ENCODE measurements at regions not wholly inside any gene's neighbourhood (a gene's known extent, or its start where the extent isn't known, plus 50 kb on each side); places are given as distances from the start of the nearest gene placed in this dataset.
A peak's percentile ranks its signal among the peaks of the same experiment; 100 is the strongest.

DNA sequence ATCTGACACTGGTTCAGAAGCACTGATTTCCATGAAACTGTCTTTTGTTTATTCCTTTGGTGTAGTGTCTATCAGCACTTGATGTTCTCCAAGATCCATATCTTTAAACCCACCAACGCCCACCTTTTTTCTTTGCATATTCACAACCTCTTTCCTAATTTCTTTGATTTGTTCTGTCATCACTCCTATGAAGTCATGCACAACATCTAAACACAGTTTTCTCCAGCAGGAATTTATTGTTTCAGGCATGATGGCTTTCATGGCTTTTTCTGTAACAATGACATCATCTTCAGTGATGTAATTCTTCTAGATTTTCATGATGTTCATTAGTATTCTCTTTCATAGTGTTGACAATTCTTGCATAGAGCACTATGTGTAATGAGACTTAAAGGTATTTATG, 219.6 kb upstream of the POU1F1 start:
- Histone ChIP-seq H3K79me2 (ENCODE audit: control insufficient read depth, insufficient read depth, low read length) (no peaks in the 10 kb centered on the region), H3K4me3 (replicated peaks in 1 of 4; ENCODE audit: control extremely low read depth in 1 of 4, insufficient read depth in 1 of 4, low read depth in 3 of 4, low read length in 4 of 4) (no peak overlapping the region), H3K27ac (ENCODE audit: insufficient read depth, low read length) (no peak overlapping the region), H3K9ac (ENCODE audit: insufficient read depth, low read length) (no peak overlapping the region), H2AFZ (ENCODE audit: low read length) (no peak overlapping the region), H4K20me1 (ENCODE audit: control insufficient read depth, extremely low read depth, insufficient read depth, low read length) (no peaks in the 10 kb centered on the region), H3K4me2 (ENCODE audit: extremely low read depth, insufficient read depth, low read length) (no peak overlapping the region), H3K27me3 (ENCODE audit: control insufficient read depth, insufficient read depth, low read length) (no peaks in the 10 kb centered on the region), H3K4me1 (ENCODE audit: control insufficient read depth, extremely low read depth, insufficient read depth, low read length) (no peaks in the 10 kb centered on the region), H3K36me3 (ENCODE audit: control insufficient read depth, insufficient read depth, low read length) (no peaks in the 10 kb centered on the region), H3K9me3 (ENCODE audit: control insufficient read depth, insufficient read depth, low read depth, low read length) (no peaks in the 10 kb centered on the region)
- DNase-seq (ENCODE audit: low read depth in 2 of 2), result no peak
- TF ChIP-seq, protein P1, sequence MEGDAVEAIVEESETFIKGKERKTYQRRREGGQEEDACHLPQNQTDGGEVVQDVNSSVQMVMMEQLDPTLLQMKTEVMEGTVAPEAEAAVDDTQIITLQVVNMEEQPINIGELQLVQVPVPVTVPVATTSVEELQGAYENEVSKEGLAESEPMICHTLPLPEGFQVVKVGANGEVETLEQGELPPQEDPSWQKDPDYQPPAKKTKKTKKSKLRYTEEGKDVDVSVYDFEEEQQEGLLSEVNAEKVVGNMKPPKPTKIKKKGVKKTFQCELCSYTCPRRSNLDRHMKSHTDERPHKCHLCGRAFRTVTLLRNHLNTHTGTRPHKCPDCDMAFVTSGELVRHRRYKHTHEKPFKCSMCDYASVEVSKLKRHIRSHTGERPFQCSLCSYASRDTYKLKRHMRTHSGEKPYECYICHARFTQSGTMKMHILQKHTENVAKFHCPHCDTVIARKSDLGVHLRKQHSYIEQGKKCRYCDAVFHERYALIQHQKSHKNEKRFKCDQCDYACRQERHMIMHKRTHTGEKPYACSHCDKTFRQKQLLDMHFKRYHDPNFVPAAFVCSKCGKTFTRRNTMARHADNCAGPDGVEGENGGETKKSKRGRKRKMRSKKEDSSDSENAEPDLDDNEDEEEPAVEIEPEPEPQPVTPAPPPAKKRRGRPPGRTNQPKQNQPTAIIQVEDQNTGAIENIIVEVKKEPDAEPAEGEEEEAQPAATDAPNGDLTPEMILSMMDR (conservative IDR thresholded peaks at IDR 0.05 in 1 of 2, IDR thresholded peaks at IDR 0.05 in 1 of 2; ENCODE audit: low read depth in 1 of 2, low read length in 2 of 2), result no peak
- no peak for TF ChIP-seq EZH2 (IDR thresholded peaks at IDR 0.05; ENCODE audit: low read length, missing control alignments)

DNA sequence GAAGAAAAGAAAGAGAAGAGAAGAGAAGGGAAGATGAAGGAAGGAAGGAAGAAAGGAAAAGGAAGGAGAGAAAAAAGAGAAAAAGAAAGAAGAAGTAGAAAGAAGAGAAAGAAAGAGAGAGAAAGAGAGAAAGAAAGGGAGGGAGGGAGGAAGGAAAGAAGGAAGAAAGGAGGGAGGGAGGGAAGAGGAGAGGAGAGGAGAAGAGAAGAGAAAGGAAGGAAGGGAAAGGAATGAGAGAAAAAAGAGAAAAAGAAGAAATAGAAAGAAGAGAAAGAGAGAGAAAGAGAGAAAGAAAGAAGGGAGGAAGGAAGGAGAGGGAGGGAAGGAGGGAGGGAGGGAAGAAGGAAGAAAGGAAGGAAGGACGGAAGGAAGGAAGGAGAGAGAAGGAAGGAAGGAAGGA, 217.9 kb upstream of the POU1F1 start:
- Histone ChIP-seq H3K4me2 (ENCODE audit: extremely low read depth, insufficient read depth, low read length) (no peak overlapping the region), H3K27me3 (ENCODE audit: control insufficient read depth, insufficient read depth, low read length) (no peaks in the 10 kb centered on the region), H3K4me3 (replicated peaks in 1 of 4; ENCODE audit: control extremely low read depth in 1 of 4, insufficient read depth in 1 of 4, low read depth in 3 of 4, low read length in 4 of 4) (no peak overlapping the region), H3K9me3 (ENCODE audit: control insufficient read depth, insufficient read depth, low read depth, low read length) (no peaks in the 10 kb centered on the region), H4K20me1 (ENCODE audit: control insufficient read depth, extremely low read depth, insufficient read depth, low read length) (no peaks in the 10 kb centered on the region), H3K36me3 (ENCODE audit: control insufficient read depth, insufficient read depth, low read length) (no peaks in the 10 kb centered on the region), H3K27ac (ENCODE audit: insufficient read depth, low read length) (no peak overlapping the region), H3K79me2 (ENCODE audit: control insufficient read depth, insufficient read depth, low read length) (no peaks in the 10 kb centered on the region), H3K4me1 (ENCODE audit: control insufficient read depth, extremely low read depth, insufficient read depth, low read length) (no peaks in the 10 kb centered on the region), H2AFZ (ENCODE audit: low read length) (no peak overlapping the region), H3K9ac (ENCODE audit: insufficient read depth, low read length) (no peak overlapping the region)
- TF ChIP-seq EZH2 (IDR thresholded peaks at IDR 0.05; ENCODE audit: low read length, missing control alignments), result no peak
- TF ChIP-seq, protein P1 (conservative IDR thresholded peaks at IDR 0.05 in 1 of 2, IDR thresholded peaks at IDR 0.05 in 1 of 2; ENCODE audit: low read depth in 1 of 2, low read length in 2 of 2), result no peak
- DNase-seq (ENCODE audit: low read depth in 2 of 2), result no peak

DNA sequence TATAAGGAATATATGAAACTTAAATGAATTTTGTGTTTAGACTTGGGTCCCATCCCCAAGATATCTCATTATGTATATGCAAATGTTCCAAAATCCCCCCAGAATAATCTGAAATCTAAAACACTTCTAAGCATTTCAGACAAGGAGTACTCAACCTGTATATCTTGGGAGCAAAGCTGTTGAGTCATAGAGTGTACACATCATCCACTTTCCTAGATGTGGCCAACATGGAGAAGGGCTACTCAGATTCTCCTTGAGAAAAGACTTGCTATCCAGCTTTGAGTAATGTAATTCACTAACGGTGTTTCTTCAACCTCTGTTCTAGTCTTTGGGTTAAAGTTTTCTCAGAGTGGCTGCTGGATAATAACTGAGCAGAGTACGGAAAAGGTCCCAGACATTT, 215.5 kb upstream of the POU1F1 start:
- no peaks in the 10 kb centered on the region for H4K20me1 ChIP-seq (ENCODE audit: control insufficient read depth, extremely low read depth, insufficient read depth, low read length)
- no peaks in the 10 kb centered on the region for H3K4me1 ChIP-seq (ENCODE audit: control insufficient read depth, extremely low read depth, insufficient read depth, low read length)
- no peak overlapping the region for H3K9ac ChIP-seq (ENCODE audit: insufficient read depth, low read length)
- no peaks in the 10 kb centered on the region for H3K79me2 ChIP-seq (ENCODE audit: control insufficient read depth, insufficient read depth, low read length)
- no peaks in the 10 kb centered on the region for H3K27me3 ChIP-seq (ENCODE audit: control insufficient read depth, insufficient read depth, low read length)
- H2AFZ ChIP-seq (ENCODE audit: low read length), result no peak overlapping the region
- H3K9me3 ChIP-seq (ENCODE audit: control insufficient read depth, insufficient read depth, low read depth, low read length), result no peaks in the 10 kb centered on the region
- H3K4me2 ChIP-seq (ENCODE audit: extremely low read depth, insufficient read depth, low read length), result no peak overlapping the region
- TF ChIP-seq, protein P1 (conservative IDR thresholded peaks at IDR 0.05 in 1 of 2, IDR thresholded peaks at IDR 0.05 in 1 of 2; ENCODE audit: low read depth in 1 of 2, low read length in 2 of 2), result no peak
- TF ChIP-seq EZH2 (IDR thresholded peaks at IDR 0.05; ENCODE audit: low read length, missing control alignments), result no peak
- H3K36me3 ChIP-seq (ENCODE audit: control insufficient read depth, insufficient read depth, low read length), result no peaks in the 10 kb centered on the region
- H3K4me3 ChIP-seq (replicated peaks in 1 of 4; ENCODE audit: control extremely low read depth in 1 of 4, insufficient read depth in 1 of 4, low read depth in 3 of 4, low read length in 4 of 4), result no peak overlapping the region
- DNase-seq (ENCODE audit: low read depth in 2 of 2), result peak in 1 of 2 donors; percentile 3
- no peak overlapping the region for H3K27ac ChIP-seq (ENCODE audit: insufficient read depth, low read length)

Measured in fibroblast of lung (primary cell).